ENCODE measurements at regions not wholly inside any gene's neighbourhood (a gene's known extent, or its start where the extent isn't known, plus 50 kb on each side); places are given as distances from the start of the nearest gene placed in this dataset.

GRCh38 chr3:157769378-157769777 lies 266.2 kb upstream of the VEPH1 start:
- Histone ChIP-seq H4K91ac (ENCODE audit: insufficient read length, low read depth, low read length) (no peak overlapping the region), H2AK5ac (ENCODE audit: insufficient read length, low read length) (no peak overlapping the region), H2AFZ (ENCODE audit: low read length) (no peak overlapping the region), H3K56ac (ENCODE audit: insufficient read length, low read depth, low read length) (no peak overlapping the region), H3K27me3 (ENCODE audit: insufficient read depth, low read length) (no peaks in the 10 kb centered on the region), H3K27ac (ENCODE audit: insufficient read length, low read depth, low read length) (no peak overlapping the region), H3K79me1 (ENCODE audit: insufficient read depth, low read depth, low read length, poor library complexity, severe bottlenecking) (no peaks in the 10 kb centered on the region), H2BK20ac (ENCODE audit: low read depth, low read length, poor library complexity, severe bottlenecking) (no peak overlapping the region), H3K9ac (ENCODE audit: extremely low read depth, insufficient read length, low read length) (no peak overlapping the region), H3K4me2 (ENCODE audit: insufficient read depth, insufficient read length, low read length) (no peak overlapping the region), H3T11ph (ENCODE audit: low read length) (no peak overlapping the region), H4K5ac (ENCODE audit: insufficient read length, low read depth, low read length) (no peak overlapping the region), H2BK12ac (ENCODE audit: insufficient read length, low read depth, low read length) (no peak overlapping the region), H3K14ac (ENCODE audit: insufficient read depth, low read length) (no peak overlapping the region), H2BK15ac (ENCODE audit: low read depth, low read length) (no peak overlapping the region), H3K23me2 (ENCODE audit: insufficient read length, low read depth, low read length, poor library complexity, severe bottlenecking) (no peaks in the 10 kb centered on the region), H3K79me2 (ENCODE audit: insufficient read depth, low read length) (no peaks in the 10 kb centered on the region), H4K20me1 (ENCODE audit: control insufficient read depth, insufficient read depth, insufficient read length) (no peaks in the 10 kb centered on the region), H3K4me1 (ENCODE audit: insufficient read depth, low read length) (no peaks in the 10 kb centered on the region), H2BK120ac (ENCODE audit: low read depth, low read length, poor library complexity, severe bottlenecking) (no peak overlapping the region), H2BK5ac (ENCODE audit: insufficient read length, low read length) (no peak overlapping the region), H3K9me3 (ENCODE audit: control insufficient read depth, low read depth, low read length) (no peaks in the 10 kb centered on the region), H4K8ac (replicated peaks; ENCODE audit: insufficient read length, low read depth, low read length) (no peak overlapping the region), H3K4ac (ENCODE audit: low read depth, low read length) (no peak overlapping the region), H3K23ac (ENCODE audit: insufficient read length, low read depth, low read length) (no peak overlapping the region), H3K18ac (ENCODE audit: insufficient read length, low read depth, low read length) (no peak overlapping the region)
- H3K4me1 Mint-ChIP-seq = no peaks in the 10 kb centered on the region
- DNase-seq = no peak
- no peak overlapping the region for H3K4me3 Mint-ChIP-seq
- TF ChIP-seq, protein P1, sequence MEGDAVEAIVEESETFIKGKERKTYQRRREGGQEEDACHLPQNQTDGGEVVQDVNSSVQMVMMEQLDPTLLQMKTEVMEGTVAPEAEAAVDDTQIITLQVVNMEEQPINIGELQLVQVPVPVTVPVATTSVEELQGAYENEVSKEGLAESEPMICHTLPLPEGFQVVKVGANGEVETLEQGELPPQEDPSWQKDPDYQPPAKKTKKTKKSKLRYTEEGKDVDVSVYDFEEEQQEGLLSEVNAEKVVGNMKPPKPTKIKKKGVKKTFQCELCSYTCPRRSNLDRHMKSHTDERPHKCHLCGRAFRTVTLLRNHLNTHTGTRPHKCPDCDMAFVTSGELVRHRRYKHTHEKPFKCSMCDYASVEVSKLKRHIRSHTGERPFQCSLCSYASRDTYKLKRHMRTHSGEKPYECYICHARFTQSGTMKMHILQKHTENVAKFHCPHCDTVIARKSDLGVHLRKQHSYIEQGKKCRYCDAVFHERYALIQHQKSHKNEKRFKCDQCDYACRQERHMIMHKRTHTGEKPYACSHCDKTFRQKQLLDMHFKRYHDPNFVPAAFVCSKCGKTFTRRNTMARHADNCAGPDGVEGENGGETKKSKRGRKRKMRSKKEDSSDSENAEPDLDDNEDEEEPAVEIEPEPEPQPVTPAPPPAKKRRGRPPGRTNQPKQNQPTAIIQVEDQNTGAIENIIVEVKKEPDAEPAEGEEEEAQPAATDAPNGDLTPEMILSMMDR (conservative IDR thresholded peaks at IDR 0.05) = peak; percentile 50; the same call in 1 of the 3 replicates
- no peak overlapping the region; a peak in 1 of 7 replicates for H3K27ac Mint-ChIP-seq
- H3K9me3 Mint-ChIP-seq = no peaks in the 10 kb centered on the region; a peak in 1 of 5 replicates
- H3K36me3 Mint-ChIP-seq (ENCODE audit: insufficient read depth in 1 of 3, low read depth in 3 of 3) = no peaks in the 10 kb centered on the region
- no CpG with 5 or more reads among the region's 1 CpG for WGBS (ENCODE audit: extremely low coverage, insufficient read length, low lambda C conversion rate)
- no peaks in the 10 kb centered on the region for H3K27me3 Mint-ChIP-seq (ENCODE audit: low read depth)

Measured in H9 (cell line).